GM19099 (cell line): ENCODE measurements at regions not wholly inside any gene's neighbourhood (a gene's known extent, or its start where the extent isn't known, plus 50 kb on each side); places are given as distances from the start of the nearest gene placed in this dataset.

Source experiments
- POLR2A ChIP-seq: IDR thresholded peaks from 3 replicates; pipeline ENCODE4 v1.6.1; 2011; ENCODE audit warnings: low read depth; ENCODE audit not compliant: insufficient read length; ENCODE audit errors: extremely low read depth

DNA sequence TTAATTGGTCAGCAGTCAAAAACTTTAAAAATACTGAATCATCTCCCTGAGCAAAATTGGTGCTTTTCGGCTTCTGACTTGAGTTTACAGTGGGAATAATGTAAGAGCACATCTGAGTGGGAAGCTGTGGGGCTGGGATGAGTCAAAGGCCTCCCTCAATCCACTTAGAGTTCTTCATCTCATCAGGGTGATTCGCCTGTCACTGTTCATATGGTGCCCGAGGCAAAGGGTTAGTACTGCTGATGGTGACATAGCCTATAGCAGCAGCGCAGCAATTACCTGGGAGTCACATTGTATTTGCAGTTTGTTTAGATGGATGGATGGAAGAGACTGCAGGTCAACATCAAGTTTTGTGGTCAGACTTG, 113.8 kb upstream of the ZNF608 start:
- no peak for TF ChIP-seq POLR2A

DNA sequence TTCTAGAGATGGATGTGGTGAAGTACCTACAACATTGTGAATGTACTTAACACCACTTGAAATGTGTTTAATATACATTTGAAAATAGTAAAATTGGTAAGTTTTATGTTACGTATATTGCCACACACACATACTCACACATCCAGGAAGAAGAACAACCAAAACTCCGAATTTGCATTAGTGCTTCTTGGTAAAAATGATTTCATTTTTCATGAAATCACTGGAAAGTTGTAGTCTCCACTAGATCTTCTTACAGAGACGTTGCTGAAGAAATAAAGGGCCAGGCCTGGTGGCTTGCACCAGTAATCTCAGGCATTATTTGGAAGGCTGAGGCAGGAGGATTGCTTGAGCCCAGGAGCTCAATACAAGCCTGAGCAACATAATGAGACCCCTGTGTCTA, 118.6 kb upstream of the ZNF608 start:
- no peak for TF ChIP-seq POLR2A

DNA sequence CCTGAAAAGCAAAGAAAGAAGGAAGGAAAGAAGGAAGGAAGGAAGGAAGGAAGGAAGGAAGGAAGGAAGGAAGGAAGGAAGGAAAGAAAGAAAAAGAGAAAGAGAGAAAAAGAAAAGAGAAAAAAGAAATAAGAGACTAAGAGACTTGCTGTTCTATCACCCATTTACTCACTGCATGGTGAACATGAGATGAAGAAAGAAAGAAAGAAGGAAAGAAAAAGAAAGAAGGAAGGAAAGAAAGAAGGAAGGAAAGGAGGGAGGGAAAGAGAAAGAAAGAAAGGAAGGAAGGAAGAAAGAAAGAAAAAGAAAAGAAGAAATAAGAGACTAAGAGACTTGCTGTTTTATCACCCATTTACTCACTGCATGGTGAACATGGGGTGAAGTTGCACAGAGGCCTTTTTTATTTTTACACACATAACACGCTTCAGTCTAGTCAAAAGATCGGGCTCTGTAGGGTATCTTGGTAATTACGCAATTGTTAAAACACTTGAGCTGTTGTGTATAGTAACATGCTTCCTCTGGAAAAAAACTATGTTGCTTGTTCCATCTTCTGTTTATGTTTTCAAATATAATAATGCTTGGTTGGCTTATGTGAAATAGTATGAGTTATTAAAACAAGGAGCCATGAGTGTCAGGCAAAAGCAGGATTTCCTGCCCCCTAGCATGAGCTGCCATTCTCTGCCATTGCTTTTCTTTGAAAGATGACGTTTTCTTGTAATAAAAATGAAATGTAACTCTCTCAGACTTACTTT, 119.3 kb upstream of the ZNF608 start:
- no peak for TF ChIP-seq POLR2A

DNA sequence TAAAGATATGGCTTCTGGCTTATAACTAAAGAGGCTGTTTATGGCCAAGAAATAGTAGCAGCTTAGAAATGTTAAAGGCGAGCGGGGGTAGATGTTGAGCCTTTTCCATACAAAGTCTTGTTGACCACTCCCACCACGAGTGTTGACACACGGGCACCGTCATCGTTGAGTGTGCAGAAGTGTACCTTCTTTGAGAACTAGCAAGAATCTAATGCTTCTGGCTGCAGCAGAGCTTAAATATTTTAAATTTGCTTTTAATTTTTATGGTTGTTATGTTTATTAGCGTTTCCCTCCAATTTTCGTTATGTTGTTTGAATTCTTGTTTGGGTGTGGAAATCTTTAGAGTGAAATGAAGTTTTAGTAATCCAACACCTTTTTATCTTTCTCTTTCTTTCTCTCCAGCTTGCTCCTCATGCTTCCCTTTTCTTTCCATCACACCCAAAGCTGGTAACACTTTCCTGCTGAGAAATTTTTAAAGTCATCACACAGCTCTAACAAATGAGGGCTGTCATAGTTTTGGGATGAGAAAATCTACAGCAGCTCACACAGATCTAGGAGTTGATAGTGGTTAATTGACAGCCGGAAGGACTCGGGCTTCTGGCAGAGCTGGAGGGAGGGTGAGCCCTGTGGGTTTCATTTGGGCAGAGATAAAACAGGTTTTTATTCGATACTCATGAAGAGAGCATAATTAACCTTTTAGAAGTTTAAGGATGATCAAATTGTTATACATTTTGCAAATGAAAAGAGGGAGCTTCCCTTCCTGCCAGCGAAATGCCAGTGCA, 120.1 kb upstream of the ZNF608 start:
- no peak for TF ChIP-seq POLR2A

DNA sequence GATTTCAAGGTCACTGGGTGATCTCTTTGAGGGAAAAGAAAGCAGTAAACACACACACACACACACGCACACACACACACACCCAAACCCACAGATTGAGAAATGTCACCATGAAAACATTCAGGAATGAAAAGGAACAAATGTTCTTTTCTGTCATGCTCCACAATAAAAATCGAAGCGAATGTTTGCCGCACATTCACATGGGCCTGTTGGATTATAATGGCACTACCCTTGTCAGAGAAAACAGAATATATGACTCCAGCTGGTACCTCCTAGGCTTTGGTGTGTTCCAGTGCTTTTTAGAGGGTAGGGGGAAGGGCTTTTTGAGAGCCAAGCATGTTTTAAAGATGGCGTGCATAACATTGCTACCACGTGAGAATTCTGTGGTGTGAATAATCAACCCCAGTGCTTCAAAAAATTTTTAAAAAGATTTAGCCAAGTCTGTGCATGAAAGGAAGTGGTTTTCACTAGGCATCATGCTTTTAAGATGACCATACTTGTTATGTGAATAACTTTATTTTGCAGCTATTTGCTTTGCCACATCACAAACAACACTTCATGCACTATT, 120.8 kb upstream of the ZNF608 start:
- no peak for TF ChIP-seq POLR2A

DNA sequence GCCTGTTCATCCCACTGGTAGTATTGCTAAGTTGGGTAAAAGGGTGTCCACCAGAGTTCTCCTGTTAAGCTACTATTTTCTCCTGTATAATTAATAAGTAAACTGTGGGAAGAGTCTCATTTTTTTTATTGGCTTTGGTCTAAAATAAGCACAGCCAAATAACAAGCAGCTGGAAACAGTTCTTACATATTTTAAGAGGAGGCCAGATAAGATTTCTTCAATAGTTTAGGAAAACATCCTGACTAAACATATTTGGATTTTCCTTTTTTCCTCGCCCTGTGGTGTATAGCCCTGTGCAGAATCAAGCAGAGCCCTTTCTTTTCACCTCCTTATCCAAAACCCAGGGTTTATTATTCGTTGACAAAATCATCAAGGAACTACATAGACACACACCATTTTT, 122.2 kb upstream of the ZNF608 start:
- TF ChIP-seq POLR2A = no peak

DNA sequence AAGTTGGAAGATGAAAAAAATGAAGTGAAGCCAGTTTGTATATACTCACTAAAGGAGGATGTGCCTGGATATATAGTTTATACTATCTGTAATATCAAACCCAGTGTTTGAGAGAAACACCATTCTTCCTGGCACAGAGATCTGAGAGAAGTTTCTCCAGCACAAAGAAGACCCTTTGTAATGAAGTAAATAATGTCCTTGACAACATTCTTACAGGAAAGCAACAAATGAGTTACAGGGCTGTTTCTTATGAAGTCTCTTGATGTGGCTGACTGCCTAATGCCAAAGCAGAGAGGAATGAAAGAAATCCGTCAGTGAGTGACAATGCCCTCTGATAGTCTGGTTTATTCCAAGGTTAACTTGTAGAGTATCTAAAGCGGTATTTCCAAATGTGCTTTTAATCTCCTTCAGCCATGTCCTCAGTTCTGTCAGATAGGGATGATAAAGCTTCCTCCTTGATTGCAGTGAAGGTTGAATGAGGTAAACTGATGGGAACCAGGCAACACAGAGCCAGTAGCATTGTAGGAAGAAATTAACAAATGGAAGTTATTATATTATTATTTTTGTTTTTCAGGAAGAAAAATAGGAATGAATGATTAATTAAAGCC, 123.1 kb upstream of the ZNF608 start:
- no peak for TF ChIP-seq POLR2A

DNA sequence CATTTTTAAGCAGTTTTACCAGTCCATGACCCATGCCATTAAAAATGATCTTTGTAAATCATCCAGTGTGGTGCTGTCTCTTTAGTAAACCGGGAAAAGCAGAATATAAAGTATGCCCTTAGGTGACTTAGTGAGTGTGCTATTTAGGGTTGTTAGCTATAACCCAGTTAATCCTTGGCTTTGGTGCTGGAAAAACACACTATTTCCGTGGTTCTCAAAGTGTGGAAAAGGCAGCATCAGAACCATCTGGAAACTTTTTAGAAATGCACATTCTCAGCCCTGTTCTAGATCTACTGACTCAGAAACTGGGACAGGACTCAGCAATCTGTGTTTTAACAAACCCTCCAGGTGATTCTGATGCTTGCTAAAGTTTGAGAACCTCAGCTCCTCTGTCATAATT, 123.6 kb upstream of the ZNF608 start:
- TF ChIP-seq POLR2A = no peak

DNA sequence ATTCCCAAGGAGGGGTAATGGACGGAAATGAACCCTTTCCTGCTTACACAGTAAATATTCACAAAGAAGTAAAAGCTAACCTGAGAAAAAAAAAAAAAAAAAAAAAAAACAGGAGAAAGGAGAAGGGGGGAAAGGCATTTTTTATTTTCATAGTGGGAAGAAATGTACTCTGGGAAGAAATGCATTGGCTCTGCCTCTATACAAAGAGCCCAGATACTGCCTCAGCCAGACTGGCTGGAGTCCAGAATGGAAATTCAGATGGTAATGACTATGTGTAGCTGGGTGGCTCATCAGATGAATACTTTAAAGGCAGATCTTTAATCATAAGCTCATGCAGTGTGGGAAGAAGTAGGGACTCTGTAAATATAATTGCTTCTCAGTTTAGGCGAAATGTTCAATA, 124.9 kb upstream of the ZNF608 start:
- TF ChIP-seq POLR2A = no peak

DNA sequence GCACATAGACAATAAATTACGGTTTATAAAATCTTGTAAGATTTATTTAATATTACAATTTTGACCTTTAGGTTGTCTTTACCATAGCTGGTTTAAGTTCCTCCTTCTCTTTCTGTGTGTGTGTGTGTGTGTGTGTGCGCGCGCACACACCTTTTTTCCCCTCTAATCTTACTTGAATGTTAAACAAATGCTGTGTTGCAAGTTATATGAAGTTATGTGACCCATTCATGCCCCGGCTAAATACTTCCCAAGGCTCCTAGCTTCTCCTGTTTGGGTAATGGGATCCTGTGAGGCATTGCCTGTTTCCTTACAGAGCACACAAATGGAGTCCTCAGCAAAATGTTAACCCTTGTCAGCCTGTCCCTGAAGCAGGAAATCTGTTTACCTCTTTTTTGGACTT, 125.6 kb upstream of the ZNF608 start:
- TF ChIP-seq POLR2A = no peak

DNA sequence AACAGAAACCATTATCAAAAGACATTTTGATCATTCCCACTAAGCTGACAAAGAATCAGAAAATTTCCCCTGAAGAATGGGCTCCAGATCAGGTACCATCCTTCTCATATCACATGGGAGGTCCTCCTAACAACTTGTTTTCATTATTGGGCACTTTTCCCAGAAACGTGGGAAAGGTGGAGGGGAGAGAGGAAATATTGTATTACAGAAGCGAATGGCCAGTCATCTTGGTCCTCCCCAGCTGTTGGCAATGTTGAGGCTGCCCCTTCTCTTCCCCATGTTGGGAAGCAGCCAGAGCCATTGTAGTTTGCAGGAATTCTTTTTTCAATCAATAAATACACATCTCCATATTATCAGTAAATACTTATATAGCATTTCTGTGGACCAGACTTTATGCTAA, 126.2 kb upstream of the ZNF608 start:
- no peak for TF ChIP-seq POLR2A

DNA sequence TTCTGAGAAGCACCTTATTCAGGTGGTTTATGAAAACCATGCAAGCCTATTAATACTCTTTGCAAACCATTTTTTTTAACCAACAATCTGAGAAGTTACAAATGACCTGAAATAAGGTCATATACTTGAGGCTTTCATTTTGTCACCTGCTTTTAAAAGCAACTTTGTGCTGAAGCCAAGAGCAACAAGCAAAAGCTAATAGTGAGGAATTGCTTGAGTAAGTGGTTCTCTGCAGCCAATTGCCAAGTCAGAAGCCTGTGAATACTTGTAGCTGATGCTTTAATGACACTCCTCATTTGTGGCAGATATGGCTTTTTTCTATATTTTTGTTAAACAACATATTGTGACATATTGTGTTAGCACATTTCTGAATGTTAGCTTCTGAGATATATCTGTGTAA, 126.7 kb upstream of the ZNF608 start:
- TF ChIP-seq POLR2A = no peak

DNA sequence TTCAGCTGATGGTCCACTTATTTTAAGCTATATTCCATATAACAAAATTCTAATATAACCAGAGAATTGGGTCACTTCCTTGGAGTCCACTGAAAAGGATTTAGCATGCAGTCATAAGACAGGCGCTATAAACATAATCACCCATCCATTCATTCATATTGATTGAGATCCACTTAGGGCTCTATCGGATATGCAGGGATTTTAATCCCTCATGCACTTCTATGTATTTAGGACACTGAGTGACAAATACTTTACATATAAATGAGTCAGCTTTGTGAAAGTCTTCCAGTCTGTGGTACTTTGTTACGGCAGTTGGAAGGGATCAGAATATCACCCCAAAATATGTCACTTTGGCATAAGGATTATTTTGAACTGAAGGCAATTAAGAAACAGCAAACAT, 127.3 kb upstream of the ZNF608 start:
- no peak for TF ChIP-seq POLR2A

DNA sequence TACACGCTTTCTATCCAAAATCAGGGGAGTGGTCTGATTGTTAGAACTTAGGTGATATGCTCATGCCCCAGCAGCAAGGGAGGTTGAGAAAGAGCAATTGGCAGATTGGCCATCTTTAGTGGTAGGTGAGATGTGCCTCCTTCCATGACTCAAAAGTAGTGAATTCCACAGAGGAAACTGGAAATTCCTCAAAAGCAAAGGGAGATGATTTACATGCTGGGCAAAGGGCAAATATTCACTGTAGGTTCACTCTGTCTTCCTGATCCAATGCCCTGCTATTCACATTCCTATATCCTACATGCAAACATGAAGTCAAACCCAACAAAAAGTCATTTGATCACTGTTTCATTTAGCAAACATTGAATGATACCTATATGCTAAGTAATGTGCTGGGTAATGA, 130.1 kb upstream of the ZNF608 start:
- TF ChIP-seq POLR2A = no peak

DNA sequence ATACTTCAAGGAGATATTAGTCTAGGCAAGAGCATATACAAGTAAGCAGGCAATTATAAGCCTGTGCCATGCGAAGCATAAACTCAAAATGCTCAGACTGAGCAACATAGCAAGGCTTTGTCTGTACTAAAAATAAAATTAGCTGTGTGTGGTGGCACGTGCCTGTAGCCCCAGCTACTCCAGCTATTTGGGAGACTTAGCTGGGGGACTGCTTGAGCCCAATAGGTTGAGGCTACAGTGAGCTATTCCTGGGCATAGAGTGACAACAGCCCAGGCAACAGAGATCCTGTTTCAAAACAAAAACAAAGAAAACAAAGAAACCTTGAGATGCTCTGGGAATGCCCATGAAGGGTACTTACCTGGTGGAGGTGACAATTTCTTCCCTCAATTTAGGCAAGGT, 130.5 kb upstream of the ZNF608 start:
- no peak for TF ChIP-seq POLR2A

DNA sequence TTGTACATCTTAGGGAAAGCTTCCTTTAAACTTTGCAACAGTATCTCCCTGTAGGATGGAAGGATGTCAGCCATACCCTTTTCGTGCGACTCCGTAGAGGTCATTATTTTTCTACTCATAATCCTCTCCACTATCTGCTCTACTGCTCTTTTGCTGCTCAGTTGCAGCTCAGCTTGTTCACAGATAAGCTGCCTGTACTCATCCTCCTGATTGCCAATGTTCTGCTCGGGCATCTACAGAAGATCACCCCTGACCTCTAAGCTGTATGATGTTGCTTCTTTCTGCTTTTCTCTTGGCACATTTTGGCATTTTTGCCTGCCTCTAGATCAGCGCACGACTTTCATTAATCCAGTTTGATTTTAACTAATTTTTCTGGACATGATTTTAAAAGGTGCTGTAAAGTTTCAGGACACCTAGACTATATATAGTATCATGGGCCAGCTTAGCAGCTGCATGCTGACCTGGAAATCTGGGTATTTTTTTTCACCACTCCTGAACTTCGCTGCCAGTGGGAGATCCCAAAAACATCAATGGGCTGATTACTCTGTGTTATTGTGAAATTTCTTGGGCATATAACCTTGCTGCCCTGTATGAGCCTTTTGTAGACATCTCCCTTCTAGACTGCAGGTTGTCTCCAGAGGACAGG, 131.2 kb upstream of the ZNF608 start:
- TF ChIP-seq POLR2A = no peak
